GM12892 (cell line): ENCODE measurements at regions not wholly inside any gene's neighbourhood (a gene's known extent, or its start where the extent isn't known, plus 50 kb on each side); places are given as distances from the start of the nearest gene placed in this dataset.
"Not testable (repeated sequence)": the region's sequence is repeated elsewhere in the genome, so short reads cannot be mapped to it uniquely, and the experiment has no call there.

Experiments used
- POLR2A ChIP-seq: IDR thresholded peaks from 2 replicates; pipeline ENCODE4 v1.6.1; 2011; ENCODE audit warnings: low read depth, low read length, control low read depth
- POLR2AphosphoS5 ChIP-seq: IDR thresholded peaks from 2 replicates; pipeline ENCODE4 v1.6.1; 2011; ENCODE audit warnings: low read depth, low read length, control low read depth

GRCh38 chr2:54025463-54026075 is 54.8 kb upstream of the PSME4 start:
- TF ChIP-seq POLR2AphosphoS5, POLR2A: not testable (repeated sequence)
